Lung (tissue), 11 donors: ENCODE measurements at regions not wholly inside any gene's neighbourhood (a gene's known extent, or its start where the extent isn't known, plus 50 kb on each side); places are given as distances from the start of the nearest gene placed in this dataset.

Source experiments
- ATAC-seq: fragments of 200-7000 bp; cut with Tn5 transposase; one replicate; pipeline ENCODE4 v1.9.1; 2020; ENCODE audit warnings: moderate number of reproducible peaks; ENCODE audit not compliant: insufficient read depth, low FRiP score
- DNase-seq, 3 donors: peaks; one replicate each; pipeline ENCODE4 v3.0.0-alpha.2; 2013 to 2017
- H3K27ac ChIP-seq, 2 donors: one replicate each; pipeline ENCODE4 v1.5.1; 2013; ENCODE audit warnings: mild to moderate bottlenecking in 2 of 2, moderate library complexity in 2 of 2, control low read depth in 1 of 2, inconsistent platforms in 1 of 2, low read depth in 1 of 2, low read length in 1 of 2
- H3K27me3 ChIP-seq, 3 donors: one replicate each; pipeline ENCODE4 v1.5.1; 2013; ENCODE audit warnings: low read length in 2 of 3; ENCODE audit not compliant: control insufficient read depth in 3 of 3, insufficient read depth in 3 of 3
- H3K36me3 ChIP-seq, 4 donors: one replicate each; pipeline ENCODE4 v1.5.1; 2013; ENCODE audit warnings: low read length in 4 of 4, mild to moderate bottlenecking in 1 of 4, moderate library complexity in 1 of 4; ENCODE audit not compliant: control insufficient read depth in 4 of 4, insufficient read depth in 4 of 4
- H3K4me1 ChIP-seq, 5 donors: one replicate each; pipeline ENCODE4 v1.5.1; 2013; ENCODE audit warnings: low read length in 5 of 5, mild to moderate bottlenecking in 2 of 5, moderate library complexity in 1 of 5; ENCODE audit not compliant: control insufficient read depth in 5 of 5, insufficient read depth in 5 of 5
- H3K4me3 ChIP-seq: one replicate; pipeline ENCODE4 v1.5.1; 2013; ENCODE audit warnings: mild to moderate bottlenecking, control low read depth, moderate library complexity
- H3K9ac ChIP-seq, 2 donors: one replicate each; pipeline ENCODE4 v1.5.1; 2013; ENCODE audit warnings: low read length in 2 of 2, control low read depth in 1 of 2; ENCODE audit not compliant: insufficient read depth in 1 of 2
- H3K9me3 ChIP-seq, 4 donors: one replicate each; pipeline ENCODE4 v1.5.1; 2013; ENCODE audit warnings: low read length in 3 of 4, mild to moderate bottlenecking in 1 of 4, moderate library complexity in 1 of 4; ENCODE audit not compliant: control insufficient read depth in 4 of 4, insufficient read depth in 3 of 4
- CTCF ChIP-seq: IDR thresholded peaks from 2 replicates; pipeline ENCODE4 v1.5.1; 2012; ENCODE audit warnings: mild to moderate bottlenecking; ENCODE audit errors: control extremely low read depth, extremely low read depth
- WGBS, 2 donors: extraction: QIAGEN DNeasy Blood & Tissue Kit; methylation state at CpG; one replicate each; pipeline ENCODE4 v1.1.7; 2013; 5-methylcytosine and 5-hydroxymethylcytosine counted together
- donor health status: control.
- donor health status: control.
- donor health status: Bipolar disorder and iron deficiency.
- donor health status: healthy.
- donor health status: DM: yes; HTN: yes; CAD: no.

GRCh38 chr4:136864604-136865185 lies 667.6 kb downstream of the PCDH18 start:
- peak; percentile 47 for TF ChIP-seq CTCF
- H3K27ac ChIP-seq: no peak overlapping the region
- no peaks in the 10 kb centered on the region for H3K36me3 ChIP-seq
- DNase-seq (peak; percentile 52 to 95 (median 91)), ATAC-seq (peak; percentile 58)
- H3K4me1 ChIP-seq: peaks cover 0 to 20% (median 0%) of the 10 kb centered on the region in 5 donors
- no peak overlapping the region for H3K4me3 ChIP-seq
- no peaks in the 10 kb centered on the region for H3K27me3 ChIP-seq
- no peaks in the 10 kb centered on the region for H3K9me3 ChIP-seq
- H3K9ac ChIP-seq: no peak overlapping the region
- 3 to 5% methylated on average over 2 of the region's 2 CpGs for WGBS, 2 donors

DNA sequence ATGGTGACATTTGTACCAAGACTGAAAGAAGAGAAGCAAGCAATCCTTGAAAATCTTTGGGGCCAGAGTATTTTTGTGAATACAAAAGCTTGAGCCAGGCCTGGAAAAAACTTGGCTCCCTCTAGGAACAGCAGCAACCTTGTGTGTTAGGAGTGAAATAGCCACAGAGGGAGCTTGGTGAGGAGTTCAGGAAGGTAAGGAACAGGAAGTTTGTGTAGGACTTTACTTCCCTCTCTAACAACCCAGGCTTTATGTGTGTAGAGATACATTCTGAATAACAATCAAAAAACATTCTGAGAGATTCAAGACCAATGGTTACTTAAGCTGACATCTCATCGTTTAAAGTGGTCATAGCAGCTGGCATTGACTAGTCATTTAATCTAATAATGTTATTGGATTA lies 668.5 kb downstream of the PCDH18 start:
- DNase-seq: peak in 1 of 3 donors; percentile 34
- 12 to 33% methylated on average over 1 of the region's 1 CpG for WGBS, 2 donors
- TF ChIP-seq CTCF: no peak
- H3K27me3 ChIP-seq: no peaks in the 10 kb centered on the region
- no peak overlapping the region for H3K9ac ChIP-seq
- ATAC-seq: no peak
- H3K4me1 ChIP-seq: peaks cover 0 to 20% (median 0%) of the 10 kb centered on the region in 5 donors
- H3K9me3 ChIP-seq: no peaks in the 10 kb centered on the region
- H3K4me3 ChIP-seq: no peak overlapping the region
- H3K27ac ChIP-seq: no peak overlapping the region
- H3K36me3 ChIP-seq: no peaks in the 10 kb centered on the region

DNA sequence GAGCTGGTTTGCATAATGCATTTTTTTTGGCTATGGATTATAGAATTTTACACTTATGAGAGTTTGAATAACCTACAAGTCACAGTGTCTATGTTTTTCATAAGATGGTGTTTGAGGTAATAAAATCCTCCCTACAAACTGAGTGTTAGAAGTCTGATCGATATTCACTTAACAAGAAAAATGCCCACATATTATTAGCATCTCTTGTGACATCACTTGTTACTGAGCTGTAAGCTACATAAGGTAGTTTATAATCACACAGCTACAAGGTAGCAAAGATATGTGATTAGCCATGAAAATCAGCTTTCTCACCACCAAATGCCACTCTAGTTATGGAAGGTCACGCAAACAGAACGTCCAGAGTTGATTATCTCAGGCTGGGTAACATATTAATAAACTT lies 669.6 kb downstream of the PCDH18 start:
- Histone ChIP-seq H3K4me1 (peaks cover 0 to 20% (median 0%) of the 10 kb centered on the region in 5 donors), H3K4me3 (no peak overlapping the region), H3K36me3 (no peaks in the 10 kb centered on the region), H3K9me3 (no peaks in the 10 kb centered on the region), H3K9ac (no peak overlapping the region), H3K27ac (no peak overlapping the region), H3K27me3 (no peaks in the 10 kb centered on the region)
- DNase-seq (no peak), ATAC-seq (no peak)
- no peak for TF ChIP-seq CTCF
- WGBS, 2 donors: 82 to 85% methylated on average over 3 of the region's 3 CpGs

DNA sequence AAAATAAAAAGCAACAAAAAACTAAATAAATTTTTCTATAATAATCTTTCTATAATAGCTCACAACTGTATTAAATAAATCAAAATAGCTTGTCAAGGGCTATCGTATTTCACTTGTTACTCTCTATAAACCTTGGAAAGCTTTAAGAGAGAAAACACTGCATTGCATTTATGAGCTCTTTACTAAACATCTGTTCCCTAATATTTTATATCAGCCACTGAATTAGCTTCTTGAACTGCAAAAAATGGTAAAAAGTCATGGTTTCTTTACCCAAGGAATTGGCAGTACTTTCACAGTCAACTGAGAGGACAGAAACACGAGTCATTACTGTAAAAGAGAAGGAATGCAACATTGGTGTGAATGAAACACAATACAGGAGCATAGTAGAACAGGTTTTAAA lies 671.2 kb downstream of the PCDH18 start:
- no peak for DNase-seq
- no peak overlapping the region for H3K27ac ChIP-seq
- no peak for ATAC-seq
- no peaks in the 10 kb centered on the region for H3K36me3 ChIP-seq
- H3K4me1 ChIP-seq: peaks cover 0 to 20% (median 0%) of the 10 kb centered on the region in 5 donors
- H3K9me3 ChIP-seq: no peaks in the 10 kb centered on the region
- H3K27me3 ChIP-seq: no peaks in the 10 kb centered on the region
- no peak overlapping the region for H3K9ac ChIP-seq
- WGBS, 2 donors: 64 to 80% methylated on average over 2 of the region's 2 CpGs
- TF ChIP-seq CTCF: no peak
- H3K4me3 ChIP-seq: no peak overlapping the region
